HuH-7.5 (cell line): ENCODE measurements at regions not wholly inside any gene's neighbourhood (a gene's known extent, or its start where the extent isn't known, plus 50 kb on each side); places are given as distances from the start of the nearest gene placed in this dataset.

Experiments
- DNase-seq: peaks from one replicate; pipeline ENCODE4 v3.0.0; 2011; ENCODE audit warnings: low spot score

- DNase-seq = no peak
These were observed 97.4 kb upstream of the LHCGR start for GRCh38 chr2:48852938-48853337.

- no peak for DNase-seq
These were observed 95.6 kb upstream of the LHCGR start for GRCh38 chr2:48851161-48851560.

- DNase-seq = no peak
These were observed 94.2 kb upstream of the LHCGR start for GRCh38 chr2:48849770-48850169.

GRCh38 chr2:48845684-48846083 lies 90.2 kb upstream of the LHCGR start:
- no peak for DNase-seq

GRCh38 chr2:48844417-48845155 lies 89.1 kb upstream of the LHCGR start:
- no peak for DNase-seq

GRCh38 chr2:48841126-48841525 lies 85.6 kb upstream of the LHCGR start:
- DNase-seq = no peak

GRCh38 chr2:48838029-48838428 lies 82.5 kb upstream of the LHCGR start:
- no peak for DNase-seq

GRCh38 chr2:48829569-48829968 lies 74.0 kb upstream of the LHCGR start:
- no peak for DNase-seq

GRCh38 chr2:48829036-48829435 lies 73.5 kb upstream of the LHCGR start:
- no peak for DNase-seq

GRCh38 chr2:48826986-48827385 lies 71.5 kb upstream of the LHCGR start:
- no peak for DNase-seq

- no peak for DNase-seq
These were observed 68.6 kb upstream of the LHCGR start for GRCh38 chr2:48824116-48824515.

- DNase-seq = no peak
These were observed 63.7 kb upstream of the LHCGR start for GRCh38 chr2:48819206-48819735.

GRCh38 chr2:48817355-48817754 lies 61.8 kb upstream of the LHCGR start:
- no peak for DNase-seq

GRCh38 chr2:48812416-48812815 lies 56.9 kb upstream of the LHCGR start:
- no peak for DNase-seq

- no peak for DNase-seq
These were observed 52.8 kb upstream of the LHCGR start for GRCh38 chr2:48808311-48808710.
